ENCODE measurements at regions not wholly inside any gene's neighbourhood (a gene's known extent, or its start where the extent isn't known, plus 50 kb on each side); places are given as distances from the start of the nearest gene placed in this dataset.

DNA sequence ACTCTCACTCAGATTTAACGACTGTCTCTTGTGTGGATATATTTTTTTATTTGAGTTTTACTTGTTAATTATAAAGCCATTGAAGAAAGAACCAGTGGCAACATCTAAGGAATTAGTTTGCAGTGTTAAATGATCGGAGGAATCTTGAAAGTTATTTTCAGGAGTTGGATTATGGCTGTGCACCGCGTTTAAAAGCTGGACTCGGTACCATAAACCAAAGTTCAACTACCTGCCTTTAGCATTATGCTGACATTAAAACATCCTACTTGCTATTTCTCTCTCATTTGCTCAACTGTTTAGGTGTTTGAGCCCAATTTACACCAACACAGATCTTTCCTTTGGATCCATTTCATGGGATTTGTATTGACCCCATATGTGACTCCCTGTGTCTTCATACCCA, 289.4 kb upstream of the SASH1 start:
- no peak for DNase-seq (ENCODE audit: low spot score)

- no peak for DNase-seq (ENCODE audit: low spot score)
These were observed 288.8 kb upstream of the SASH1 start for GRCh38 chr6:148053796-148054195.

GRCh38 chr6:148054219-148054618, 288.4 kb upstream of the SASH1 start:
- no peak for DNase-seq (ENCODE audit: low spot score)

GRCh38 chr6:148055419-148055818, 287.2 kb upstream of the SASH1 start:
- no peak for DNase-seq (ENCODE audit: low spot score)

DNA sequence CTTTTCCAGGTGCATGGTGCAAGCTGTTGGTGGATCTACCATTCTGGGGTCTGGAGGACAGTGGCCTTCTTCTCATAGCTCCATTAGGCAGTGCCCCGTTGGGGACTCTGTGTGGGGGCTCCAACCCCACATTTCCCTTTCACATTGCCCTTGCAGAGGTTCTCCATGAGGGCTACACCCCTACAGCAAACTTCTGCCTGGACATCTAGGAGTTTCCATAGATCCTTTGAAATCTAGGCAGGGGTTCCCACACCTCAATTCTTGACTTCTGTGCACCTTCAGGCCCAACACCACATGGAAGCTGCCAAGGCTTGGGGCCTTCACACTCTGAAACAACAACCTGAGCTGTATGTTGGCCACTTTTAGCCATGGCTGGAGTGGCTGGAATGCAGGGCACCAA, 282.8 kb upstream of the SASH1 start:
- DNase-seq (ENCODE audit: low spot score), result no peak

DNA sequence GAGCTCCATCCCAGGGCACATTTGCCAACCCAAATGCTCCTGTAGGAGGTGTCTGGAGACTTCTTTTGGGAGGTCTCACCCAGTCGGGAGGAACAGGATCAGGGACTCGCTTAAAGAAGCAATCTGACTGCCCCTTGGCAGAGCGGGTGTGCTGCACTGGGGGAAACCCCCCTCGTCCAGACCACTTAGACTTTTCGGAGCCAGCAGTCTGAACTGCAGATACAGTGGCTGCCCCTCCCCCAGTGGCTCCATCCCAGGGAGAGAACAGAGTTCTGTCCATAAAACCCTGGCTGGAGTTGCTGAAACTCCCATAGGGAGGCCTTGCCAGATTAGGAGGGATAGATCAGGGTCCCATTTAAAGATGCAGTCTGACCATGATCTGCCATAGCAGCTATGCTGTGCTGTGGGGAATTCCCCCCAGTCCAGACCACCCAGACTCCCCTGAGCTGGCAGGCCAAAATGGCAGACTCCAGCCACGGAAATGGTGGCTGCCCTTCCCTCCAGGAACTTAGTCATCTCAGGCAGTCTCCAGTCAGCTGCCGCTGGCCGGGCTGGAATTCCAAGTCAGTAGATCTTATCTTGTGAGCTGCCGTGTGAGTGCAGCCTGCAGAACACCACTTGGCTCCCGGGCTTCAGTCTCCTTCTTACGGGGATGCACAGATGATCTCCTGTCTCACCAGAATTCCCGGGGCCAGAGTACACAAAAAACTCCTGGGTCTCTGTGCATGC, 278.1 kb upstream of the SASH1 start:
- no peak for DNase-seq (ENCODE audit: low spot score)

- no peak for DNase-seq (ENCODE audit: low spot score)
These were observed 274.1 kb upstream of the SASH1 start for GRCh38 chr6:148068437-148069061.

GRCh38 chr6:148069256-148069655, 273.4 kb upstream of the SASH1 start:
- DNase-seq (ENCODE audit: low spot score), result no peak

GRCh38 chr6:148074291-148074690, 268.3 kb upstream of the SASH1 start:
- no peak for DNase-seq (ENCODE audit: low spot score)

- no peak for DNase-seq (ENCODE audit: low spot score)
These were observed 267.9 kb upstream of the SASH1 start for GRCh38 chr6:148074738-148075137.

GRCh38 chr6:148075352-148075751, 267.3 kb upstream of the SASH1 start:
- DNase-seq (ENCODE audit: low spot score), result no peak

DNA sequence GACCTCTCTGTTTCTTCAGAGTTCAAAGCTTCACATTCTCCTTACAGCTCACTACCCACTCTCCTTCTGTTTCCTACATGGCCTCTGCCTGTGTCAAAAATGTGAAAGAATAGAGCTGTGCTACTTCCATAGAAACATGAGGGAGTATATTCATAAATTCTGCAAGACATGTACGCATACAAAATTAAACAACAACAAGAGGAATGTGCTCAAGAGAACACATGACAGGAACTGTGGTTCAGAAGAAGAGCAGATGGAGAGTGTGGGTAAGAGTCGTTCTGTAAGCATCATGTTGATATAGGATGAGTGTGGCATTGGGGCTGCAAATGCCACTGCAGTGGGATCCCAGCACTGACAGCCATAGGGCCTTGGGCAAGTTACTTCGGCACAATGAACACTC, 266.6 kb upstream of the SASH1 start:
- no peak for DNase-seq (ENCODE audit: low spot score)

GRCh38 chr6:148080315-148080714, 262.3 kb upstream of the SASH1 start:
- DNase-seq (ENCODE audit: low spot score), result no peak

DNA sequence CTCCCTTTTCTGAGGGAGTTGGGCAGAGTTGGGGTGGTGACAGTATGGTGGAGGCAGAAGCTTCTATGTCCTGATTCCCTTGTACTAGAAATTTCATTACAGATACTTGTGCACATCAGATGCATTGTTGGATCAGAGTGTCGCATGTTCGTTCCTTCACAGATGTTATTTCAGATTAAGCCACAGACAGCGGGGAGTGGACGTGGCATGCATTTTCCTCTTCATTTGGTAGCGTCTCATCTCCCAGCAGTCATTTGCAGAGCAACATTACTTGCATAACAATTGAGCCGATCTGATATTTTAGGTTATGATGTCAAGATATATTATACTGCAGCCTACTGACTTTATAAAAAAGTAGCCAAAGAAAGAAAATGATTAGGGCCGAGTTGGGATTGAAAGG, 261.6 kb upstream of the SASH1 start:
- no peak for DNase-seq (ENCODE audit: low spot score)

GRCh38 chr6:148082044-148082443, 260.6 kb upstream of the SASH1 start:
- no peak for DNase-seq (ENCODE audit: low spot score)

- no peak for DNase-seq (ENCODE audit: low spot score)
These were observed 259.9 kb upstream of the SASH1 start for GRCh38 chr6:148082696-148083095.

- no peak for DNase-seq (ENCODE audit: low spot score)
These were observed 256.9 kb upstream of the SASH1 start for GRCh38 chr6:148085631-148086331.

DNA sequence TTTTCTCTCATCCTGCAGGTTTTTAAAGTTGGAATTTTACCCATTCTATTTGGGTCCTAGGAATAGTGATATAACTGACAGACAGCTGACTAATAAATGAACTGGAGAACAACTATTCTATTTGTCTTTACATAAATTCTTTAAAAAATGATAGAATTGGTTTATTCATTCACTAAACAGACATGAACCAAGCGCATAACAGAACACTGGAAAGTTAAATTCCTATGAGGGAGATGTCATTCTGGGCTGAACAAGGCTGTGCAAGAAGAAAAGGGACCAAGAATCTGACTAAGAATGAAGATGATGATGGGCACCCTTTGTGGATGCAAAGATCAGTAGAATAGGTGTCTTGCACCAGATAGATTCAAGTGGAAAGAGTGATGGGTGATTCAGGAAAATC, 256.3 kb upstream of the SASH1 start:
- no peak for DNase-seq (ENCODE audit: low spot score)

DNA sequence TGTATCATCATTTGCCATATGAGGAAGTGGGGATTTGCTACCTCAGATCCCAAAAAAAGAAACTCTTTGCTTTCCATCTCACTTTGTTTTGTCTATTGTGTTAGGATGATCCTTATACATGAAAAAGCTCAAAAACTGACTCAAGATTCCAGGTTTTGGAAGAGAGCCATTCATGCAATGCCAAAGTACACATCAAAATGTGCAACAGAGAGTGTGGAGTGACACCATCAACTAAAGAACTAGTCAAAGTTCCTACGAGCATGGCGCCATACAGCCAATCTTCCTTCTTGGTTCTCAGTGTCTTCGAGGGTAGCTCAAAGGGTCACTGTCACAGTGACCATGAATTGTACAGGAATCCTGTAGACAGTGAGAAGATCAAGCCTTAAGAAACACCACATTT, 255.8 kb upstream of the SASH1 start:
- DNase-seq (ENCODE audit: low spot score), result no peak

GRCh38 chr6:148087659-148088058, 255.0 kb upstream of the SASH1 start:
- DNase-seq (ENCODE audit: low spot score), result no peak

- no peak for DNase-seq (ENCODE audit: low spot score)
These were observed 252.3 kb upstream of the SASH1 start for GRCh38 chr6:148090326-148090725.

GRCh38 chr6:148091394-148091793, 251.2 kb upstream of the SASH1 start:
- no peak for DNase-seq (ENCODE audit: low spot score)

- DNase-seq (ENCODE audit: low spot score), result no peak
These were observed 239.2 kb upstream of the SASH1 start for GRCh38 chr6:148103436-148103835.

Measured in LoVo (cell line).